NCI-H146 (cell line): ENCODE measurements at regions not wholly inside any gene's neighbourhood (a gene's known extent, or its start where the extent isn't known, plus 50 kb on each side); places are given as distances from the start of the nearest gene placed in this dataset.

Source experiments
- DNase-seq: peaks from one replicate; lab custom pipeline; 2025; lab: John Stamatoyannopoulos, UW

GRCh38 chr2:211067029-211067428, 510.6 kb downstream of the CPS1 start:
- no peak for DNase-seq

- no peak for DNase-seq
Observed at GRCh38 chr2:211068108-211068780, 511.8 kb downstream of the CPS1 start.

- no peak for DNase-seq
Observed at GRCh38 chr2:211070547-211070946, 514.1 kb downstream of the CPS1 start.

GRCh38 chr2:211077216-211077767, 520.9 kb downstream of the CPS1 start:
- DNase-seq, result no peak

- peak; percentile 87 for DNase-seq
Observed at GRCh38 chr2:211084352-211084751, 528.0 kb downstream of the CPS1 start.

GRCh38 chr2:211085056-211085680, 528.8 kb downstream of the CPS1 start:
- DNase-seq, result peak; percentile 80

DNA sequence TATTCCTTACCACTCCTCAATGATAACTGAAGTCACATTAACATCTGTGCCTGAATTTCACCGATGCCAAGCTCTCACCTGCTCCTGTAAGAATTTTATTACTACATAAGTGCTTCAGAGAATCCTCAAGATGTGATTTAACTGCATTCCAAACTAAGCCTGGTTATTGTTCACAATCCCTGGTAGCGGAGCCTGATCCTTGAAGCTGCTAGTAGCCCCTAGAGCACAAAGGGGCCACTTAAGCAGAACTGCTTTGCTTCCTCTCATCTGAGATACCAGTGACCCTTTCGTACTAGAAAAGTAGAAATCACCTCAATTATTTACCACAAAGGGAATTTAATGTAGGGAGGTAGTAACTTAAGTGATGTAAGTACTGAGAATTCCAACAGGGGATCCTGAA, 529.6 kb downstream of the CPS1 start:
- DNase-seq, result peak; percentile 29

GRCh38 chr2:211089127-211089526, 532.7 kb downstream of the CPS1 start:
- no peak for DNase-seq

- DNase-seq, result no peak
Observed at GRCh38 chr2:211093743-211094303, 537.4 kb downstream of the CPS1 start.

- no peak for DNase-seq
Observed at GRCh38 chr2:211103989-211104388, 547.6 kb downstream of the CPS1 start.

DNA sequence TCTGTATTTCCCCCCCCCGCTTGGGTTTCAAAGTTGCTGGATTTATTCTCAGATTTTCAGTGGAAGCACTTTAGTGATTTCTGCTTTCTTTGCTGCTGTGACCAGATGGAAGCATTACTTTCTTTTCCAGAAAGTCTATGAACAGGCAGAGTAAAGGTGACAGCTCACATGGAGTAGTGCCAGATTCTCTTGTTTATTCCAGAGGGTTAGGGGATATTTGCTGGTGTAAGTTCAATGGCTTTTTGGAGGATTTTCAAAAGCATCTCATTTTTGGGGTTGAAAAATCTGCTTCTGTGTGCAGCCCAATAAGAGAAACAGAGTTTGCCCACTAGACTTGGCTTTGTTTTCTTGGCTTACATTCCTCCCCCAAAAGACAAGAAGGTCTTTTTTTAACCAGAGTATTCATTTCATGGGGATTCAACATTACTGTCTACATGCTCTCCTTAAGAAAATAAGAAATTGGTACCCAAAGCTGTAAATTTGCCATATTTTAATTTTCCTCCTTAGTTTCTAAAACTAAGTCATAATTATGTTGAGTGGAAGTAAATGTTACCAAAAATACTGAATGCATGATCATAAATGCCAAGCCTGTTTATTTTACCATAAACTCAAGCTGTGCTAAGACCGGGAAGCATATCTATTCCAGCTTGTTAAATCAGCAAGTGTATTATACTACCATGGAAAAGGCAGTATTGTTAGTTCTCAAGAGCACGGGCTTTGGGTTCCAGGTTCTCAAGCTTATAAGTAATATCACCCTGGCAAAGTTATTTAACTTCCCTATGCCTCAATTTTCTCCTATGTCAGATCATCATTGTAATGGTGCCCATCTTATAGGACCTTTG, 557.2 kb downstream of the CPS1 start:
- no peak for DNase-seq

GRCh38 chr2:211114826-211115455, 558.5 kb downstream of the CPS1 start:
- no peak for DNase-seq

DNA sequence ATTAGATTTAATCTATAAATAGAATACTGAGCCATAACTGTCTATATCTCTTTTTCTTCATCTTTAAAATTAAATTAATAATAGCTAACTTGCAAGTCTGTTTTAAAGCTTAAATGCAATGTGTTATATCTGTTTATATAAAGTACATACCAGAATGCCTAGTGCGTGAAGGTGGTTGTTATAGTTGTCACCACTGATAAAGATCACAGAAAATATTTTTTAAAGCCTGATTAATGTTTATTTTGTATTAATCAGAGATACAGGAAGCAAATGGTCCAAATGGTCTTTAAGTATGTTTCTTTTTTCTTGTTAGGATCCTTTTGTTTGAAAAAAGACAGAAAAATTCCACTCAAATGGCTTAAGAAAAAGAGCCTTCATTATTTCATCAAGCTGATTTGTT, 560.6 kb downstream of the CPS1 start:
- DNase-seq, result no peak

DNA sequence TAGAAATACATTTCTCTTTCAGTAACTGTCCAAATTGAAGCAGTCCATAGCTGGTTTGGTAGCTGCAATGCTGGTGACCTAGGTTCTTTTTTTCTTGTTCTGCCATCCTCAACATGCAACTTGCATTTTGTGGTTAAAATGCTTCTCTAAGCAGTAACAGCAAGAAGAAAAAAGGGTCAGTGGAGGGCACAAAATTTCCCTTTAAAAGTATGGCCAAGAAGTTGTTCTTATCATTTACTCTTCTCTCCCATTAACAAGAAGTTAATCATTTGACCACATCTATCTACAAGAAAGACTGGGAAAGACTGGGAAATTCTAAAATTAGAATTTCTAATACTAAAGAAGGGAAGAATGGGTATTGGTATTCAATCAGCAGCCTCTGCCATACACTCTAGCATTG, 569.9 kb downstream of the CPS1 start:
- no peak for DNase-seq

DNA sequence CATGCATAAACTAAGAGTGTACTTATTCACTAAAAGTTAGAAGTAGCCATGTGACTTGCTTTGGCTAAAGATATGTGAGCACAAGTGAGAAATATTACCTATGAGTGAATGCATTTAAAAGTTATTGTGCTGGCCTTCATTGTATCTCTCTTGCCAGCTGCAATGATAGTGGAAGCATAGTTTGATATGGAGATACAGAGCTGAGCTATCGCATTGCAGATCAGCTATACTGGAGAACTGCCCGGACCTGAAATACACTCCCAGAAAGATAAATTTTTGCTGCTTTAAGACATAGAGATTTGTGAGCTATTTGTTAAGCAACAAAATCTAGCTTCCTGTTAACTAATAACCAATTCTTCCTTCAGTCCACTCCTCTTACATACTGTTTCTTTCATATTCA, 571.1 kb downstream of the CPS1 start:
- no peak for DNase-seq

- no peak for DNase-seq
Observed at GRCh38 chr2:211128287-211128686, 571.9 kb downstream of the CPS1 start.

GRCh38 chr2:211129798-211130197, 573.4 kb downstream of the CPS1 start:
- DNase-seq, result no peak

GRCh38 chr2:211132046-211132445, 575.6 kb downstream of the CPS1 start:
- DNase-seq, result no peak

DNA sequence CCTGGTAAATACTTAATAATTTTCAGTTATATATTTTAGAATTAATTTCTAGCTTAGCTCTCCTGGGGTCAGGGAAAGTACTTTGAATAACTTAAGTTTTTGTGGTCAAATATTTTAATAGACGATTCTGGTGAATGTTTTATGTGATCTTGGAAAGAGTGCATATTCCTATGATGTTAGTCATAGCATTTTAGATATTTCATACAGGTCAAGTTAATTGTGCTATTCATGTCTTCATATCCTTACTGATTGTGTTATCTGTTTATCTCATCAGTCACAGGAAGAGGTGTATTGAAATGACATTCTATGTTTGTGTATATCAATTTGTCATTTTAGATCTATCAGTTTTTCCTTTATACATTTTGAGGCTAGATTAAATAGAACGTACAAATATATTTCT, 576.2 kb downstream of the CPS1 start:
- no peak for DNase-seq

DNA sequence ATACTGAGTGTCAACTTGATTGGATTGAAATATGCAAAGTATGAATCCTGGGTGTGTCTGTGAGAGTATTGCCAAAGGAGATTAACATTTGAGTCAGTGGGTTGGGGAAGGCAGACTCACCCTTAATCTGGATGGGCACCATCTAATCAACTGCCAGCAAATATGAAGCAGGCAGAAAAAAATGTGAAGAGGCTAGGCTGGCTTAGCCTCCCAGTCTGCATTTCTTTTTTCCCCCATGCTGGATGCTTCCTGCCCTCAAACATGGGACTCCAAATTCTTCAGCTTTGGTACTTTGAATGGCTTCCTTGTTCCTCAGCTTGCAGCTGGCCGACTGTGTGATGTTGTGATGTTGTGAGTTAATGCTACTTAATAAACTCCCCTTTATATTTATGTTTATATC, 577.4 kb downstream of the CPS1 start:
- DNase-seq, result no peak

- no peak for DNase-seq
Observed at GRCh38 chr2:211138551-211138950, 582.2 kb downstream of the CPS1 start.

GRCh38 chr2:211141646-211142045, 585.2 kb downstream of the CPS1 start:
- no peak for DNase-seq
